ENCODE measurements at regions not wholly inside any gene's neighbourhood (a gene's known extent, or its start where the extent isn't known, plus 50 kb on each side); places are given as distances from the start of the nearest gene placed in this dataset.

DNA sequence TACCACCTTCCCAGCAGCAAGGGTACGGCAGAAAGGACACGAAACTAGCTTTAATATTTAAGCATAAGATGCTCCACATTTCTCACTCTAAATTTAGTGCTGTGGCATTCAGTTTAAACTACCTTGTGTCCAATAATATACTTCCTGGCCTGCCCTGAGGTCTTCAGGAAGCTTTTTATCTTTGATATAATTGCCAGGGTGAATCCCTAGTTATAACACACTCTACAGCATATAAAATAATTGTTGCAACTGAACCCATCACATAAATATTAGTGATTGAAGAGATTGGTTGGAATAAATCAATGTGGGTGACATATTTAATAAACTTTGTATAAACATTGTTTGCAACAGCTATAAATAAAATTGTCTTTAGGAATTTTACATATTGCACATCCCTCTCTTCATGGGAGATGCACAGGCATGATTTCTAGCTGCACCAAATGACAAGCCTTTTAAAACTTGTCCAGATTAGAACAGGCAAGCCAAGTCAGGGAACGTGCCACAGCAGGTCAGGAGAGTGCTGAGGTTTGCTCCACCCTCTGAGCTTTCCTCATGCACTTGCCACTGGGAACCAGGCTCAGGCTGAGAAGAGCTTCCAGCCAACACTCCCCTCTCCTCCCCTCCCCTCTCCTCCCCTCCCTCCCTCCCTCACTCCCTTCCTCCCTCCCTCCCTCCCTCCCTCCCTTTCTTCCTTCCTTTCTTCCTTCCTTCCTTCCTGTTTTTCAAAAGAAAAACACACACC lies 623.2 kb upstream of the PKN2 start:
- POLR2A ChIA-PET: interaction anchor here (0.5 kb wide), 1 partner anchor 18 kb away, joined by 3 read pairs; no protein-coding TSS in a partner anchor

DNA sequence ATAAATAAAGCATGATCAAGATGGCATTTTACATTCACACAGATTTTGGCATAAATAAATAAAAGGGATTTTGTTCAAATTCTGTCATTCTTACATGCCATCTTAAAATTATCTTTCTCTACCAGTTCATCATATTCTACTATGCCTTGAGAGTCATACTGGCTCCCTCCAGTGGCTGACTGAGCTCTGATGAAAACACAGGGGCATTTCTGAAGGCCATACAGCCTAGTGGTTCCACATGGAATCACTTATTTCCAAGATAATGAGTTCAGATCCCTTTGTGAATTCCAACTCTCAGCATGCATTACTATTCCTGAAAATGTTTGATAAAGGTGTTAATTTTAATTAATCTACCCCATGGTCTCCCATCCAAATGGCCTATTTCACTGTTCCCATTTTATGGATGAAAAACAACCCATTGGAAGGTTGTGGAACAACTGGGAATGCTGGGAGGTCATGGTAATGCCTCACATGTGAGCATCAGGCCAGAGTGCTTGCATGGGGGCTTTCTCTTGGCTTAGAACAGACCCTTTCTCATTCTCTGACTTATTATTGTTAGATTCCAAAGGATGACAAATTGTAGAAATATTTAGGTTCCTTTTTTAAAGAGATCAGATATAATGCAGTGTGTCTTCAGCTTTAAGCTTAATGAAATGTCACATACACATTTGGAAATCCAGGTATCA lies 622.4 kb upstream of the PKN2 start:
- intact Hi-C loops (cut with micrococcal nuclease; ENCODE audit: unreplicated experiment): loop anchor here (1.0 kb wide), 1 partner anchor 768 kb away; no protein-coding TSS in a partner anchor
- Histone ChIP-seq H2AFZ (ENCODE audit: low read length) (no peak overlapping the region), H3K27ac (ENCODE audit: low read depth, low read length, poor library complexity, severe bottlenecking) (no peak overlapping the region), H3K4me2 (ENCODE audit: low read length) (no peak overlapping the region), H3K9me2 (ENCODE audit: insufficient read depth, low read length) (no peaks in the 10 kb centered on the region), H3K36me3 (ENCODE audit: insufficient read depth, low read length) (no peaks in the 10 kb centered on the region), H4K20me1 (ENCODE audit: insufficient read depth, low read length) (no peaks in the 10 kb centered on the region), H3K4me3 (ENCODE audit: low read depth, low read length, poor library complexity, severe bottlenecking) (no peak overlapping the region), H3K9me3 (ENCODE audit: low read length) (no peaks in the 10 kb centered on the region), H3K79me2 (ENCODE audit: insufficient read depth, low read depth, low read length) (no peaks in the 10 kb centered on the region), H3K4me1 (ENCODE audit: insufficient read depth, low read length, poor library complexity, severe bottlenecking) (no peaks in the 10 kb centered on the region)
- DNase-seq (ENCODE audit: low spot score): peak; percentile 19
- ChIA-PET CTCF (ENCODE audit: unreplicated experiment) (no interaction called here), POLR2A (interaction anchor here (0.5 kb wide), 1 partner anchor 19 kb away, joined by 3 read pairs; no protein-coding TSS in a partner anchor)
- BruUV-seq (replicated peaks): no TSS peak
- TF ChIP-seq, protein P1, sequence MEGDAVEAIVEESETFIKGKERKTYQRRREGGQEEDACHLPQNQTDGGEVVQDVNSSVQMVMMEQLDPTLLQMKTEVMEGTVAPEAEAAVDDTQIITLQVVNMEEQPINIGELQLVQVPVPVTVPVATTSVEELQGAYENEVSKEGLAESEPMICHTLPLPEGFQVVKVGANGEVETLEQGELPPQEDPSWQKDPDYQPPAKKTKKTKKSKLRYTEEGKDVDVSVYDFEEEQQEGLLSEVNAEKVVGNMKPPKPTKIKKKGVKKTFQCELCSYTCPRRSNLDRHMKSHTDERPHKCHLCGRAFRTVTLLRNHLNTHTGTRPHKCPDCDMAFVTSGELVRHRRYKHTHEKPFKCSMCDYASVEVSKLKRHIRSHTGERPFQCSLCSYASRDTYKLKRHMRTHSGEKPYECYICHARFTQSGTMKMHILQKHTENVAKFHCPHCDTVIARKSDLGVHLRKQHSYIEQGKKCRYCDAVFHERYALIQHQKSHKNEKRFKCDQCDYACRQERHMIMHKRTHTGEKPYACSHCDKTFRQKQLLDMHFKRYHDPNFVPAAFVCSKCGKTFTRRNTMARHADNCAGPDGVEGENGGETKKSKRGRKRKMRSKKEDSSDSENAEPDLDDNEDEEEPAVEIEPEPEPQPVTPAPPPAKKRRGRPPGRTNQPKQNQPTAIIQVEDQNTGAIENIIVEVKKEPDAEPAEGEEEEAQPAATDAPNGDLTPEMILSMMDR (conservative IDR thresholded peaks at IDR 0.05; ENCODE audit: low read length): peak; percentile 70
- TF ChIP-seq EZH2phosphoT487 (IDR thresholded peaks at IDR 0.05; ENCODE audit: borderline replicate concordance, low read depth, low read length): no peak

More for the DNA sequence above, 623.2 kb upstream of the PKN2 start:
- Histone ChIP-seq H3K9me2 (ENCODE audit: insufficient read depth, low read length) (no peaks in the 10 kb centered on the region), H3K9me3 (ENCODE audit: low read length) (no peaks in the 10 kb centered on the region), H3K4me2 (ENCODE audit: low read length) (no peak overlapping the region), H4K20me1 (ENCODE audit: insufficient read depth, low read length) (no peaks in the 10 kb centered on the region), H3K79me2 (ENCODE audit: insufficient read depth, low read depth, low read length) (no peaks in the 10 kb centered on the region), H2AFZ (ENCODE audit: low read length) (no peak overlapping the region), H3K27ac (ENCODE audit: low read depth, low read length, poor library complexity, severe bottlenecking) (no peak overlapping the region), H3K4me1 (ENCODE audit: insufficient read depth, low read length, poor library complexity, severe bottlenecking) (no peaks in the 10 kb centered on the region), H3K36me3 (ENCODE audit: insufficient read depth, low read length) (no peaks in the 10 kb centered on the region), H3K4me3 (ENCODE audit: low read depth, low read length, poor library complexity, severe bottlenecking) (no peak overlapping the region)
- no TSS peak for BruUV-seq (replicated peaks)
- no peak for TF ChIP-seq EZH2phosphoT487 (IDR thresholded peaks at IDR 0.05; ENCODE audit: borderline replicate concordance, low read depth, low read length)
- TF ChIP-seq, protein P1 (conservative IDR thresholded peaks at IDR 0.05; ENCODE audit: low read length): no peak
- CTCF ChIA-PET (ENCODE audit: unreplicated experiment): no interaction called here
- intact Hi-C loops (cut with micrococcal nuclease; ENCODE audit: unreplicated experiment): loop anchor here (1.0 kb wide), 1 partner anchor 768 kb away; no protein-coding TSS in a partner anchor
- no peak for DNase-seq (ENCODE audit: low spot score)

All from OCI-LY7 (cell line).